ENCODE measurements at regions not wholly inside any gene's neighbourhood (a gene's known extent, or its start where the extent isn't known, plus 50 kb on each side); places are given as distances from the start of the nearest gene placed in this dataset.

DNA sequence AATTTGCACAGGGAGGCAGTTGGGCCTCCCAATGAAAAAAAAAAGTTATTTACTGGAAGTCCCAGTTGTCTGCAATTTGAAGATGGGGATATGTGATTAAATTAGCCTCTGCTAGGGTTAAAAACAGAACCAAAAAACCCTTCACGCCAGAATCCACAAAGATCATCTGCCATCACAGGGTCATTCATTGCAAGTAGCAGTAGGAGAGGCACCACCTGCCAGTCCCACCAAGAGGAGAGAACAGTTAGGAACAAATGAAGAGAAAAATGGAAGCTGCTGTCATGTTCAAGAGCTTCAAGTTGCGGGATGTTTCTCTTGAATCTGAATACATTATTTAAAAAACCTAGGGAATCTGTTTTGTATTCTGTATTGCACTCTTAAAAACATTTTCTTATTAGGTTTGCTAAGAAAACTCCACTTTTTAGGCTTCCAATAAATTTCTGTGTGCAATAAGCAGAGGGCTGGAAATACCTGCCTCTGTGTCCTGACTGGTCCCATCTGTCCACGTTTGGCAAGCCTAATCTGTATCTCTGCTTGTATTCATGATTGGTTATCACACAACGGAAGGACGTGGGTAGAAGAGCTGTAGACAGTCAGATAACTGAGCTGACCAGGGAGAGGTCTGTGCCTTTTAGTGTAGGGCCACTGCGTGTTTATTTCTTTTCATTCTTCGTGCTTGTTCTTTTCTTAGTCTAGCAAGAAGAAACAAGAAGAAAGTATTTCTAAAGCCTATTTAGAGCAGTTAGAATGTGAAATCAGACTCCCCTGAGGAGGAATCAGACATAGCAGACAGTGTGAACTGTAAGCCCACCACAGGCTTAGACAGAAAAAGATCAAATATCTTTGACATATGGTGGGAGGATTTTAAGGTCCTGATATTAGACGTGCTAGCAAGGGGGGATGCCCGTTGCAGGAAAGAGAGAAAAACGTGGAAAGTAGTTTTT is 630.6 kb upstream of the SEMA6A start:
- H3K9me3 ChIP-seq (replicated peaks; ENCODE audit: insufficient read depth, low read length): no peaks in the 10 kb centered on the region
- no peaks in the 10 kb centered on the region for H3K9me2 ChIP-seq (replicated peaks; ENCODE audit: insufficient read depth, low read length)
- H3K4me3 ChIP-seq (ENCODE audit: low read length): peak overlapping the region; percentile 7; the same call in 1 of the 2 replicates
- DNase-seq: no peak
- no peaks in the 10 kb centered on the region for H3K4me1 ChIP-seq (ENCODE audit: low read length)
- no peak for TF ChIP-seq EZH2 (optimal IDR thresholded peaks at IDR 0.05; ENCODE audit: low read depth, low read length)
- TF ChIP-seq, protein P1, sequence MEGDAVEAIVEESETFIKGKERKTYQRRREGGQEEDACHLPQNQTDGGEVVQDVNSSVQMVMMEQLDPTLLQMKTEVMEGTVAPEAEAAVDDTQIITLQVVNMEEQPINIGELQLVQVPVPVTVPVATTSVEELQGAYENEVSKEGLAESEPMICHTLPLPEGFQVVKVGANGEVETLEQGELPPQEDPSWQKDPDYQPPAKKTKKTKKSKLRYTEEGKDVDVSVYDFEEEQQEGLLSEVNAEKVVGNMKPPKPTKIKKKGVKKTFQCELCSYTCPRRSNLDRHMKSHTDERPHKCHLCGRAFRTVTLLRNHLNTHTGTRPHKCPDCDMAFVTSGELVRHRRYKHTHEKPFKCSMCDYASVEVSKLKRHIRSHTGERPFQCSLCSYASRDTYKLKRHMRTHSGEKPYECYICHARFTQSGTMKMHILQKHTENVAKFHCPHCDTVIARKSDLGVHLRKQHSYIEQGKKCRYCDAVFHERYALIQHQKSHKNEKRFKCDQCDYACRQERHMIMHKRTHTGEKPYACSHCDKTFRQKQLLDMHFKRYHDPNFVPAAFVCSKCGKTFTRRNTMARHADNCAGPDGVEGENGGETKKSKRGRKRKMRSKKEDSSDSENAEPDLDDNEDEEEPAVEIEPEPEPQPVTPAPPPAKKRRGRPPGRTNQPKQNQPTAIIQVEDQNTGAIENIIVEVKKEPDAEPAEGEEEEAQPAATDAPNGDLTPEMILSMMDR (IDR thresholded peaks at IDR 0.05; ENCODE audit: low read length): no peak
- TF ChIP-seq EZH2phosphoT487 (IDR thresholded peaks at IDR 0.05; ENCODE audit: low read length): no peak
- H4K20me1 ChIP-seq (ENCODE audit: insufficient read depth, low read length): no peaks in the 10 kb centered on the region
- H2AFZ ChIP-seq (ENCODE audit: low read length): peak overlapping the region; percentile 22
- H3F3A ChIP-seq (ENCODE audit: insufficient read depth, low read length): no peaks in the 10 kb centered on the region
- no peak overlapping the region for H3K4me2 ChIP-seq (ENCODE audit: low read depth, low read length)
- no peak overlapping the region for H3K9ac ChIP-seq (ENCODE audit: low read length)
- H3K36me3 ChIP-seq (replicated peaks; ENCODE audit: insufficient read depth, low read length): no peaks in the 10 kb centered on the region
- H3K27ac ChIP-seq (ENCODE audit: low read length): no peak overlapping the region
- H3K79me2 ChIP-seq (ENCODE audit: low read length): no peaks in the 10 kb centered on the region
- no peaks in the 10 kb centered on the region for H3K27me3 ChIP-seq (replicated peaks; ENCODE audit: insufficient read depth, low read length)

GRCh38 chr5:117204404-117204803 is 629.8 kb upstream of the SEMA6A start:
- no peak overlapping the region for H3K27ac ChIP-seq (ENCODE audit: low read length)
- H3K79me2 ChIP-seq (ENCODE audit: low read length): no peaks in the 10 kb centered on the region
- H2AFZ ChIP-seq (ENCODE audit: low read length): no peak overlapping the region
- H3K36me3 ChIP-seq (replicated peaks; ENCODE audit: insufficient read depth, low read length): no peaks in the 10 kb centered on the region
- H3K4me3 ChIP-seq (ENCODE audit: low read length): no peak overlapping the region
- no peak overlapping the region for H3K4me2 ChIP-seq (ENCODE audit: low read depth, low read length)
- H4K20me1 ChIP-seq (ENCODE audit: insufficient read depth, low read length): no peaks in the 10 kb centered on the region
- H3K27me3 ChIP-seq (replicated peaks; ENCODE audit: insufficient read depth, low read length): no peaks in the 10 kb centered on the region
- no peaks in the 10 kb centered on the region for H3K9me2 ChIP-seq (replicated peaks; ENCODE audit: insufficient read depth, low read length)
- DNase-seq: no peak
- no peak overlapping the region for H3K9ac ChIP-seq (ENCODE audit: low read length)
- no peaks in the 10 kb centered on the region for H3K9me3 ChIP-seq (replicated peaks; ENCODE audit: insufficient read depth, low read length)
- no peaks in the 10 kb centered on the region for H3F3A ChIP-seq (ENCODE audit: insufficient read depth, low read length)
- TF ChIP-seq, protein P1 (IDR thresholded peaks at IDR 0.05; ENCODE audit: low read length): no peak
- TF ChIP-seq EZH2 (optimal IDR thresholded peaks at IDR 0.05; ENCODE audit: low read depth, low read length) (no peak), EZH2phosphoT487 (IDR thresholded peaks at IDR 0.05; ENCODE audit: low read length) (no peak)
- no peaks in the 10 kb centered on the region for H3K4me1 ChIP-seq (ENCODE audit: low read length)

- no peak overlapping the region for H2AFZ ChIP-seq (ENCODE audit: low read length)
- no peak overlapping the region for H3K4me2 ChIP-seq (ENCODE audit: low read depth, low read length)
- no peaks in the 10 kb centered on the region for H4K20me1 ChIP-seq (ENCODE audit: insufficient read depth, low read length)
- H3K36me3 ChIP-seq (replicated peaks; ENCODE audit: insufficient read depth, low read length): no peaks in the 10 kb centered on the region
- H3K4me3 ChIP-seq (ENCODE audit: low read length): no peak overlapping the region
- no peaks in the 10 kb centered on the region for H3K27me3 ChIP-seq (replicated peaks; ENCODE audit: insufficient read depth, low read length)
- H3K4me1 ChIP-seq (ENCODE audit: low read length): no peaks in the 10 kb centered on the region
- H3K79me2 ChIP-seq (ENCODE audit: low read length): no peaks in the 10 kb centered on the region
- no peaks in the 10 kb centered on the region for H3K9me3 ChIP-seq (replicated peaks; ENCODE audit: insufficient read depth, low read length)
- H3F3A ChIP-seq (ENCODE audit: insufficient read depth, low read length): no peaks in the 10 kb centered on the region
- TF ChIP-seq, protein P1 (IDR thresholded peaks at IDR 0.05; ENCODE audit: low read length): no peak
- TF ChIP-seq EZH2 (optimal IDR thresholded peaks at IDR 0.05; ENCODE audit: low read depth, low read length) (no peak), EZH2phosphoT487 (IDR thresholded peaks at IDR 0.05; ENCODE audit: low read length) (no peak)
- no peaks in the 10 kb centered on the region for H3K9me2 ChIP-seq (replicated peaks; ENCODE audit: insufficient read depth, low read length)
- H3K27ac ChIP-seq (ENCODE audit: low read length): no peak overlapping the region
- H3K9ac ChIP-seq (ENCODE audit: low read length): no peak overlapping the region
- no peak for DNase-seq
Observed at GRCh38 chr5:117203584-117203983, 629.0 kb upstream of the SEMA6A start.
